ENCODE measurements at regions not wholly inside any gene's neighbourhood (a gene's known extent, or its start where the extent isn't known, plus 50 kb on each side); places are given as distances from the start of the nearest gene placed in this dataset.
"Not testable (repeated sequence)": the region's sequence is repeated elsewhere in the genome, so short reads cannot be mapped to it uniquely, and the experiment has no call there.

DNA sequence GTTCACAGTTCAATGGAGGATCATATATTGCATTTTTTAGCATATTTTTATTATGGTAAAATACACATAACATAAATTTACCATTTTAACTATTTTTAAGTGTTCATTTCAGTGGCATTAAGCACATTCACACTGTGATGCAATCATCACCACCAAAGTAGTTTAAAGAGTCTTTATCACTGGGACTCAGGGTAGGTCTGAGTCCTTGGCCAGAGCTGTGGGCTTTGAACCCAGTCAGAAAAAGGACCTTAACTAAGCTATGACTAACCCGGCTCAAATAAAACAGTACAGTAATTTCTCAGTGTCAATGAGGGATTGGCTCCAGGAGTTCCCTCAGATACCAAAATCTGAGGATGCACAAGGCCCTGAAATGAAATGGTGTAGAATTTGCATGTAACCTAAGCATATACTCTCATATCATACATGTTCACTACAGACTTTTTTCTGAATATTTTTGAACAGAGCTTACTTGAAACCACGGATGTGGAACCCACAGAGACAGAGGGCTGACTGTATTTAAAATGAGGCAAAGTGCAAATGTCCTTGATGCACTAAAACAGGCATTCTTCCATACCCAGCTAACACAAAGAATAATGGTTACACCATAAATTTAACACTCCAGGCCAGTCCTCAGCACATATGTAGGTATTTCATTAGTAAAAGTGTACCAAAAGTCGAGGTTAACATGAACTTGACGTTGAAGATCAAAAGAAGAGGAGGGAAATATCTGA is 246.2 kb downstream of the LNPK start:
- DNase-seq (ENCODE audit: low read depth in 3 of 3): no peak

DNA sequence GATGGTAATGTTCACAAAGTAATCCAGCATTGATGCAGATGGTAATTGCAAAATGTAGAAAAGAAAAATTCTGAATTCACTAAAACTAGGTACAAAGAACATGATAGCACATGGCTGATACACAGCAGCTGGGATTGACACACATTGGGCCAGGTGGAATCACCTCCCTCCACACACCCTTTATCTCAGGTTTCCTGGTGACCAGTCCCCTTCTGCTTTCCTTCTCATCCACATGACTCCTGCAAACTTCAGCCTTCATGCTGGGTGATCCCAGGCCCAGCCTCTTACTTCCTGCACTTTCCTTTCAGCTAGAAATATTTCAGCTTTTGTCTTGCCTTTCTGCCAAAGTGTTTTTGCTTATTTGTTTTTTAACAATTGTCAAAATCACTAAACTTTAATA is 246.9 kb downstream of the LNPK start:
- no peak for DNase-seq (ENCODE audit: low read depth in 3 of 3)

DNA sequence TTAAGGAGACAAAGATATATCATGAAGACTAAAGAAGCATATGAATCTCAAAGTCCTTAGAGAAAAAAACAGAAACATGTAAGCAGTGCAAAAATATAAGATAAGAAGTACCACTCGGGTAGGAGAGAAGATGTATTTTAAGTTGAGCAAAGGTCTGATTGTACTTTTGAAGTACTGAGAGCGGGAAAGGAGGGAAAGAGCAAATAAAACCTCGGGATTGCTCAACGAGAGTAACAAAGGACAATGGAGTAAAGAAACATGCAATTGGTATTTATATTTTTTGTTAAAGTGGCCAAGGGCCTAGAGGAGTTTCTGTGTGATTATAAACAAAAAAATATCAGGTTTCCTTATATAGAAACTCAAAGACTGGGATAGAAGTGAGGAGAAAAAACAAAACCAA is 251.9 kb downstream of the LNPK start:
- DNase-seq (ENCODE audit: low read depth in 3 of 3): no peak

DNA sequence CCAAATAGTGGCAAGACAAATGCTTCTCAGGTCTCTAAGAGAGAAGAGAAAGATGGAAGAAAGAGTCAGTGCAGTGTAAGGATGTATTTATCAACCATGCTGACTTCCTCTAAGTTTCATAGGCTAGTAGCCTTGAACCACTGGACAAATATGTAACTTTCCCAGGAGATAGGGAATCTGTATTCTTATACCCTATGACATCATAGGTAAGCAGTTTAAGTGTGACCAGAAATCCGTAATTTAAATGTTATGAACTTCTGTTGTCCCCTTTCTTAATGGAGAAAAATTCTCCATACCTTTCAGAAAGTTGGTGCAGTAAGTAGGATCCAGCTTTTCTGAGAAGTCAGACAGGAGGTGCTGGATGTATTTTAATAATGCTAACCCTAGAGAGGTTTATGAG is 256.2 kb downstream of the LNPK start:
- no peak for DNase-seq (ENCODE audit: low read depth in 3 of 3)

DNA sequence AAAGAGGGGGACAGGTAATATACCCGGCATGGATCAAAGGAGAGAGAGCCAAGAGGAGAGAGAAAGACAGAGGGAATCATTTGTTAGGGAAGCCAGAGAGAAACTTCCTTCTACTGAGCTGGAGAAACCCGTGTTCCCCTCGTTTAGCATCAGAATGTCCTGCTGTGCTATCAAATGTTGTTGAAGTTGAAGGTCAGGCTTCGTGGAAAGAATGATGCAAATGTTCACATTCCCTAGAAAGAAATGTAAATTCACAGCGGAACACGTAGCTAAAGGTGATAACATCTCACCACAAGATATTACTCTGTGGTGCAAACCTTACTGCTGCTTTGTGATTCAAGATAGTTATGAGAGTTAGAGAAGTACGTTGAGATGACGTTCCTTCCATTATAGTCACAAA is 258.1 kb downstream of the LNPK start:
- no peak for DNase-seq (ENCODE audit: low read depth in 3 of 3)

DNA sequence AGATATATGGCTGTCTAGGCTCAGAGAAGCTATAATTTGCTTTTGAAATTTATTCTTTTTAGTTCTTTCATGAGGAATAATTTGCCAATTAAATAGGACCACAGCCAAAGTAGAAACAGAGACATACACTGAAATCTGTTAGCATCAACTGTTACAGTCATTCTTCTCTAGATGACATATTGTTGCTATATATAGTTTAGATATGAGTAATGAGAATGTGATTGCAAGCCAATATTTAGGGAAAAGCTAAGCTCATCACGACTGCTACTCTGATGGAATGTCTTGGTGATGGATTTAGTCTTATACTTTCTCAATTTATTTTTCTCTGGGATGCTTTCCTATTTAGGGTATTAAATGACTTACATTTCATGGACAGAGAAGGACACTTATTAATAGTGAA is 259.1 kb downstream of the LNPK start:
- DNase-seq (ENCODE audit: low read depth in 3 of 3): no peak

DNA sequence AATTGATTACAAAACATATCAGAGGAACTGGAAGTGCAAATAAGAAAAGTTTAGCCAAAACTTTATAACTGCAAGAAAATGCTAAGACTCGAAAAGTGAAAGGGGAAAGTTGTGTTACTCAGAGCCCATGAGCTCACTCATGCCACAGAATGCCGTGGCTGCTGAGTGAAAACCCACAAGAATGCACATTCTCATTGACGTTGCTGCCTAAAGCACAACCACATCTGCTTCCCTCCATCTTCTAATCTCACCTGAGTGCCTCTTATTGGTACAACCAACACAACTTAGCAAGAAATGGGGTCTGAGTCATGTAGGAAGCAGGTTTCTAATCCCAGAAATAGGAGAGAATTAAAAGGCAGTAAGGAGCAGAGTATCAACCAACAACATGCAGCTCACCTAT is 259.7 kb downstream of the LNPK start:
- no peak for DNase-seq (ENCODE audit: low read depth in 3 of 3)

DNA sequence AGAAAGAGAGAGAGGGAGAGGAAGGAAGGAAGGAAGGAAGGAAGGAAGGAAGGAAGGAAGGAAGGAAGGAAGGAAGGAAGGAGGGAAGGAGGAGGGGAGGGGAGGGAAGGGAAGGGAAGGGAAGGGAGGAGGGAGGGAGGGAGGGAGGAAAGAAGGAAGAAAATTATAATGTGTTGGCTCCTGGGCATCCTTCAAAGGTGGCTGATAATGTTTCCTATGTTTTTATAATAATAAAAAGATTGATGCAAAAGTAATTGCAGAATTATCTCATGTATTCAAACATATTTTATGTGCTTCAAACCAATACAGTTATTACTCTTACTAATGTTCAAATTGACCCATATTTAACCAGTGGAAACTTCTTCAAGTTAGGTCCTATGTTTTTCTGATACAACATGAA is 260.9 kb downstream of the LNPK start:
- DNase-seq (ENCODE audit: low read depth in 3 of 3): no peak

DNA sequence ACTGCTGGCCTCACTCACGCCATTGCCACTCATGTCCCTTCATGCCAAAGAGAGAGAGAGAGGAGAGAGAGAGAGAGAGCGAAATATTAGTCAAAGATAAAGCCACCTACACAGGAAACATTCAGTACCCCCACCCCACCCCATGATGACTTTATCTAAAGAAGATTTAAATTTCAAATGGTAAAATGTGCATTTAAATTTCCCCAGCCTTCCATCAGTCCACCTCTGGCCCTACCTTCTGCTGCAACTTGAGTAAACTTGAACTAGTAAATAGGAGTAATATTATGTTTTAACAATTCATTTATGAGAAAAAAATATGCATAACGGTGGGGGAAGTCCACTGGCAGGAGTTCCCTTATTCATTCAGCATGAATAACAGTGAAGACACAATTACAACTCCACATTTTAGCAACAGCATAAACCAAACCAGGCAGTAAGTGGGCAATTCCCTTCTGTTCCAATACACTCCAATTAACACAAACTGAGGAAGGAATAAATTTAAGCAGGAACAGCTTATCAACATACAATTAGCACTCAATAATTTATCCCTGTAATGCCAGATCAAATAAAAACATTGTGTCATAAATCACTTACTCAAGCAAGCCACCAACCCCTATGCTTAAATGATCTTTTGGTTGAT is 264.2 kb downstream of the LNPK start:
- DNase-seq (ENCODE audit: low read depth in 3 of 3): no peak

DNA sequence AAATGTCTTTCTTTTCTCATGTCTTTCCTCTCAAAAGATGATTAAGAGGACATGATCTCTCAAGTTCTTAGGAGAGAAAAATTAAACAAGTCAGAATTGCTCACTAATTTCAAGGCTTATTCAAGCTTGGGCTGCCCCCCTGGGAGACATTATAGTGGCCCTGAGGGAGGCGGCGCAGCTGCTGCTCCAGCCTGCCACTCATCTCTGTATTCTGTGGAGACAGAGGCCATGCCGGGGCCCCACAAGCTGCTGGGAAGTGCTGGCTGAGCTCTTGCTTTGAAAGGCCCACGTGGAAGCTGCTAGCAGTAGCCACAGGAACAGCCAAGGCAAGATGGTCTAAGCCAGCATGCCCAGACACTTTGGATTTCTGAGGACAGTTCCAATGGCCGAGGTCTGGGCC is 267.4 kb downstream of the LNPK start:
- no peak for DNase-seq (ENCODE audit: low read depth in 3 of 3)

DNA sequence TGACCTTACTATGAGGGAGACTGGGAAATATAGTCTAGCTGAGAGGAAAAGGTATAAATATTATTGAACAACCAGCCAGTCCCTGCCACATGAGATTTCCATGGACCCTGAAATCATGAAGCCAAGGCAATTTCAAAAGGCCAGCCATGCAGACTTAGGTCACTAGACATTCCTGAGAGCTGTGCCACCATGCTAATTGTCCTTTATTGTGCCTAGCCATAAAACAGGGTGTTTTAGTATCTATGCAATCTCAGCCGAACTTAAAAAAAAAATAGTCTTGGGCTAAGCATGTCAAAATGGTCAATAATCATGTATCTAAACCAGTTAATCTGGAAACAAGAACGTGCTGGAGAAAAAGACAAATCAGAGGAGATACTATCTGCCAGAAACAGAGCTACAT is 269.5 kb downstream of the LNPK start:
- DNase-seq (ENCODE audit: low read depth in 3 of 3): no peak

DNA sequence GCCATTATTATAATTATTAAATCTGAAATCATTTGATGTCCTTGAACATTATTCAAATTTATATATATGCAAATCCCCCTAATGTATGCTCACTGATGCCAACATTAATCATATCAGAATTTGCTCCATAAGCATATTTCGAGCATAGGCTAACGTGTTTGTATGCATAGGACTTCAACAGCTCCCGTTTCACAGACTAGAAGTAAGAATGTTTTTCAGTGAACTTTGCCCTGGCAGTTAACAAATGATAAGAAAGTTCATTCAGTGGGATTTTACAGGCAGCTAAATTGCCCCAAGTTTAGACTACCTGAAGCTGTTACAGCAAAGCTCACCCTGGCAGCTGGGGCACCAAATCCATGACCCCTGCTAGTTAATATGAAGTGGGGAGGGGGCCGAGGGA is 272.0 kb downstream of the LNPK start:
- no peak for DNase-seq (ENCODE audit: low read depth in 3 of 3)

DNA sequence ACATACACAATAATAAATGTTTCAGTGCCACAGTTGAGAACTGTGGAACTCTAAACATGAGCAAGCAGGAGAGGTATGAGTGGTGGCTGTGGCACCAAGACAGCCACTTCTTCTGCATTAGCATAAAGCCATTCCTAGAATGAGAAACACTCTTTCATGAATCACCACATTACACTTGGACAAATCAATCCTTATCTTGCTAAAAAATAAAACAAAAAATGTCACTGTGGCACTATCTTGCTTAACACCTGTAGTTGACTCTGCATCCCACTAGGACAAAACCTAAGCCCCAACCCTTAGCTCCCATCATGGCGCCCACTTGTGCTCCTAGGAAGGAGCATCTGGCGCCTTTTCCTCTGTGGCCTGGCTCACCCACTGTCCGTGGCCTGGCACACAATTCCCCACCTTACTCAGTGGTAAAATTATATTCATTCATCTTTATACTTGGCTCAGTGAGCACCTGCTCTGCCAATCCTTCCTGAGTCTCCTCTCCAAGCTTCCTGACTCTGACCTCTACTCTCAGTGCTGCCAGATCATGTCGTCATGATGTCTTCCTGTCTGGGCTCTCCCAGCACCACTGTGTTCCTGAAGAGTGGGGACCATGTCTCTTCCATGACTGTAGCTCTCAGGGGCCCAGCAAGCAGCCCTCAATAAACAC is 272.9 kb downstream of the LNPK start:
- DNase-seq (ENCODE audit: low read depth in 3 of 3): no peak

DNA sequence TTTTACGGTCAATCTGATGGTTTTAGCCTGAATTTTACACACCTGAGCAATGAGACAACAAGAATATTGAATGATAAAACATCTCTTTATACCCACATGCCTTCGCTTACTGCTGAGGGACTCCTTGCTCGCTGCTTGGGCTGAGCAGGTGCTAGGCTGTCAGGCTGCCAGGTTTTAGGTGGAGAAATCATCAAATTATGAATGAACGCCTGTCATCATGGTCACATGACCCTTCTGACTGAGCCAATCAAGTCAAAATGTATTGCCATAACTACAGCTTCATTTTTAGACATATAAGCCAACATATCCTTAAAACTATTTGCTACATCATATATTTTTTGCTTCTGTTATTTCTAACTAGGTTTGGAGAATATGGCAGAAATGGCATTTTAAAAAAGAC is 274.0 kb downstream of the LNPK start:
- DNase-seq (ENCODE audit: low read depth in 3 of 3): no peak

DNA sequence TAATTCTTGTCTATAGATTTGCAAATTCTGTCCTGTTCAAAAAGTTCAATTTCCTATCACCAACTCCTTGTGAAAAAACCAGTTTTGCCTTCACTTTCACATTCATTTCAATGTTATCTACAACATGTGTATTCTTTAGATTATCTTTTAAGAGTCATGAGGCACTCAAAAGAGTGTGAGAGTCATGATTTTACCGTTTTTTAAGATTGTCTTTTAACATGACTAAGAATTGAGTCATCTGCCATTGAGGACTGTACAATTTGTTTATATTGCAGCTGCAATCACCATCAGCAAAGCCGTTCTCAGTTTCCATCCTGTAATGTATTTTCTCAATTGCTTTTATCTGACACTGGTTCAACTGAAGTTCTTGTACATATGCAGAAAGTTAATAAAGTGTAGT is 275.8 kb downstream of the LNPK start:
- no peak for DNase-seq (ENCODE audit: low read depth in 3 of 3)

DNA sequence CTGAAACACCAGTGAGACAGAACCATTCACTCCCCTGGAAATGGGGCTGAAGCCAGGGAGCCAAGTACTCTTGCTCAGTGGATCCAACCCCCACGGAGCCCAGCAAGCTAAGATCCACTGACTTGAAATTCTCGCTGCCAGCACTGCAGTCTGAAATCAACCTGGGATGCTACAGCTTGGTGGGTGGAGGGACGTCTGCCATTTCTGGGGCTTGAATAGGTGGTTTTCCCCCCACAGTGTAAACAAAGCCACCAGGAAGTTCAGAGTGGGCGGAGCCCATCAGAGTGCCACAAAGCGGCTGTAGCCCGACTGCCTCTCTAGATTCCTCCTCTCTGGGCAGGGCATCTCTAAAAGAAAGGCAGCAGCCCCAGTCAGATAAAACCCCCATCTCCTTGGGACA is 292.8 kb downstream of the LNPK start:
- DNase-seq (ENCODE audit: low read depth in 3 of 3): no peak

DNA sequence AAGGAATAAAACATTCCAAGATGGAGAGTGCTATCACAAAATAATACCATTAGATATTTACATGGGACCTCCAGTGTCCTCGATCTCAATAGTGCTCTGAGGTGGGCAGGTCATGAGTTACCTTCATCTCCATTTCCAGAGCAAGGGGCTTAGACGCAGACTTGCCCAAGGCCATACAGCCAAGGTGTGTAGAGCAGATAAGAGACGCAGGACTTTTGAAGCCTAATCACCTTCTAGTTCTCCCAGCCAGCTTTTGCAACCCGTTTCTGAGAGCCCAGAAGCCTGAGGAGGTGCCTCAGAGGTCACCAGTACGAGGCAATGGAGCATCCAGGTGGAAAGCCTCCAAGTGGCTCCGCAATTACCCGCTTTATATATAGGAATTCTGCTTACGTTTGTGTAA is 294.7 kb downstream of the LNPK start:
- DNase-seq (ENCODE audit: low read depth in 3 of 3): no peak

DNA sequence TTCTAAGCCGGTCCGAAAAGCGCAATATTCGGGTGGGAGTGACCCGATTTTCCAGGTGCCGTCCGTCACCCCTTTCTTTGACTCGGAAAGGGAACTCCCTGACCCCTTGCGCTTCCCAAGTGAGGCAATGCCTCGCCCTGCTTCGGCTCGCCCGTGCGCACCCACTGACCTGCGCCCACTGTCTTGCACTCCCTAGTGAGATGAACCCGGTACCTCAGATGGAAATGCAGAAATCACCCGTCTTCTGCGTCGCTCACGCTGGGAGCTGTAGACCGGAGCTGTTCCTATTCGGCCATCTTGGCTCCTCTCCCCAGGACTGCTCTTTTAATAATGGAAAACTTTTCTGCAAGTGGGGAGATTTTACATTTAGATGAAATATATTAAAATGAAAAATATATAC is 297.5 kb downstream of the LNPK start:
- DNase-seq (ENCODE audit: low read depth in 3 of 3): not testable (repeated sequence)

DNA sequence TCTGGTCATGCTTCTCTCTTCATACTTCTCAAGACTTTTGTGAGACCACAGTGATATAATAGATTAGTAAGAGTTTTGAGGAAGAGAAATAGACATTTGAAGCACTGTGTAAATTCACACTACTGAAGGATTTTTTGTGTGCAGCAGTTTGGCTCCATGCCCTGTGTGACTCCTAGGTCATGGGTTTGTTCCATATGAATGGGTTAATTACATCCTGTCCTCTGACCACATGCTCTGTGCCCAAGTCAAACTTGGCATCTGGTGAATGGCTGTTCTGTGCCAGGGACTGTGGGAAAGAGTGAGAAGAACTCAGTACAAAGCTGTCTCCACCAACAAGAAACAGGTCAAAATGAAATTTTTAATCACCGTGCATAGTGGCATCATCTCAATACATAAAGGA is 304.0 kb downstream of the LNPK start:
- DNase-seq (ENCODE audit: low read depth in 3 of 3): no peak

DNA sequence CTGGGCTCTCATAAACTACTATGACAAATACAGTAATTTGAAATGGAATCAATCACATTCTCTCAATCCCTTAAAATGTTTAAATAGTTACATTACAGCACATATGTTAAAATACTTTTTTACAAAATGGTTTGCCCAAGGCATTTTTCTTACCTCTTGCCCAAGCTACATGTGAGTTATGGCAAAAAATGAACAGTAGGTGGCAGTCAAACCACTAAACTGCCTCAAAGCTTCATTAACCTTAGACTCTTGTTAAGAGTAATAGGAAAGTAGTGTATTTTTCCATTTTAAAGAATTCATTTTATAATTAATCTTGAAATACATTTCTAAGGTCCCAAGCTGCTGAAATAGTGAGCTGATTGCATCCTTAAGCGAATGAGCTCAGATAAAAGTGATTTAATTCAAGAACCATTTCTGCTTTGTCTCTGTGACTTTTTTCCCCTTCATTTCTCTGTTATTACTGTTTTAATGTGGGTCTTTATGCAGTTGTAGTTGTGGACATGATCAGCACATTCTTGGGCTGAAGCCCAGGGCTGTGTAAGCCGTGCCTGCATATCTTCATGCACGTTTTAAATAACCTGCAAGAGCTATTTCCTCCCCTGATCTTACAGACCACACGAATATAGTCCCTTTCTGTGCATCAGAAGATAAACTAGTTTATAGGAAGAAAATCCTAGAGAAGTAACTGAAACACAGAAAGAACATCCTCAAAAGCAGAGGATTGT is 311.8 kb downstream of the LNPK start:
- peak in 1 of 3 experiments; percentile 5 for DNase-seq (ENCODE audit: low read depth in 3 of 3)

DNA sequence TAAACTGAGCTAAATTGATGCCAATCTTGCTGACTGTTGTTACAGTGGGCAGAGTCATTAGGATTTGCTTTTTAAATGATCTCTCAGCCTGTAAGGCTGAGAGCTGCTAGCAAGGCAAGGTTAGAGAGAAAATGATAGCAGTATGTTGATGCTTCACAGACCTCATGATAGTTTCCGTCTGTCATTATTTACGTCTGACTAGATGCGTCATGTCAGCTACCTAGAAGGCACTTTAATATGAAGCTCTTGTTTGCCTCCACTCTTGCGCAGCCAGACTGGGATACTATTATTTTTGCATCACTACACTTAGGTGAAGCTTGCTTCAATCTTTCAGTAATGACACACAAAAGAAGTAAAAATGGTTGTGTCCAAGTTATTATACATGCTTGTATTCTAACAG is 313.8 kb downstream of the LNPK start:
- no peak for DNase-seq (ENCODE audit: low read depth in 3 of 3)

DNA sequence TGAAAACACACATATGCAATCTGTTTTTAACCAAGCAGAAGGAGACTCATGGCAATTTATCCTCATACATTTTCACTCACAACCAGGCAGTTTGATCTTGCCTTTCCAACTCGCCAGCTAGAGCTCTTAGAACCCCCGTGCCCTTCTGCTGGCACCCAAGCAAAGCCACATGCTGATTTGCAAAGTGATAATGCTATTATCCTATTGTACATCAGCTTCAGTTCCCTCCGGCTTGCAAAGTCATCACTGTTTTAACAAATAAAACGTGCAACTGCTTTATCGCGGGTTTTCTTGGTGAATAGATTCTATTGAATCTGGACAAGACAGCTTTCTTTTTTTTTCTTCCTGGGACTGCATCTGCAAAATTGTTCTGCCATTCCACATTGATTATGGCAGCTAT is 314.6 kb downstream of the LNPK start:
- no peak for DNase-seq (ENCODE audit: low read depth in 3 of 3)

DNA sequence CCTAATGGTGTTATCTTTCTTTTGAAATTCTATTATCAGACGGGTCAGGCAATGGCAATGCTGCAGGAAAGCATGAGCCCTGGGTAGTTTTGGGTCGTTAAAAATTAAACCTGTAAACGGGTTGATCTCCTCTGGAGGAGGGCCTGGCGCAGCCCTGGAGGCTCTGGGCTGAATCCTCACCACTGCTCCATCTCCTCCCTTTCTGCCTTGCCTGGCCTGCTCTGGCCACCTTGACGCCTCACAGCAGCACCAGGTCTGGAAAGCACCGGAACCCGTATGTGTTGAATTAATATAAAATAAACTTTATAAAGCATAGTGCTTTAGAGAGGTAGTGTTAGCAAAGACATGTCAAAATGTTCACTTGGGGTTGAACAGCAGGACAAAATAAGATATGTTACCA is 316.1 kb downstream of the LNPK start:
- no peak for DNase-seq (ENCODE audit: low read depth in 3 of 3)
